Central memory CD8-positive, alpha-beta T cell (primary cell): ENCODE measurements at regions not wholly inside any gene's neighbourhood (a gene's known extent, or its start where the extent isn't known, plus 50 kb on each side); places are given as distances from the start of the nearest gene placed in this dataset.
"Not testable (repeated sequence)": the region's sequence is repeated elsewhere in the genome, so short reads cannot be mapped to it uniquely, and the experiment has no call there.

Source experiments
- ATAC-seq: fragments of 150-1000 bp; cut with Tn5 transposase; replicated peaks from 2 replicates; pipeline ENCODE4 v1.10.0; 2022; ENCODE audit warnings: mild to moderate bottlenecking, moderate FRiP score, moderate number of reproducible peaks; ENCODE audit not compliant: poor library complexity, severe bottlenecking; ENCODE audit errors: extremely low read depth
- DNase-seq, 2 donors: peaks; one replicate each; pipeline ENCODE4 v3.0.0; 2021; ENCODE audit warnings: low spot score in 2 of 2
- H3K27ac Mint-ChIP-seq: one replicate; pipeline ENCODE4 v1.8.0; 2022; ENCODE audit warnings: low read depth, mild to moderate bottlenecking, moderate library complexity, mixed read lengths
- H3K27me3 Mint-ChIP-seq: one replicate; pipeline ENCODE4 v1.8.0; 2022; ENCODE audit warnings: mixed read lengths
- H3K36me3 Mint-ChIP-seq: one replicate; pipeline ENCODE4 v1.8.0; 2022; ENCODE audit warnings: mild to moderate bottlenecking, moderate library complexity, mixed read lengths; ENCODE audit not compliant: insufficient read depth
- H3K4me1 Mint-ChIP-seq: one replicate; pipeline ENCODE4 v1.8.0; 2022; ENCODE audit warnings: mixed read lengths
- H3K4me3 Mint-ChIP-seq: one replicate; pipeline ENCODE4 v1.8.0; 2022; ENCODE audit warnings: mild to moderate bottlenecking, moderate library complexity, mixed read lengths
- H3K9me3 Mint-ChIP-seq: one replicate; pipeline ENCODE4 v1.8.0; 2022; ENCODE audit warnings: mixed read lengths

DNA sequence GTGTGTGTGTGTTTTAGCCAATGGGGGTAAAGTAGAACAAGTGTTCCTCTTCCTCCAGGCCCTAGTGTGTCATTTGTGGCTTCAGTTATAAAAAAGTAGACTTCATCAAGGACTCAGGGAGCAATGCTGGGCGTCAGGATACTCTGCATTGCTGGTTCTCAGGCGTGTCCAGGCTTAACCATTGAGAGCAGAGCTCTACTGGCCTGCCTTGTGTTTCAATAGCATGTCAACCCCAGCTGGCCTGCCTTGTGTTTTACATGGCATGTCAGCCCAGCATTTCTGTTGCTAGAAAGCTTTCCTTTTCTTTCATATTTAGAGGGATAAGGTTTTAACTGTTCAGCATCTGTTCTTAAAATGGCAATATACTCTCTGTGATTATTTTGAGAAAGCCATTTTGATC lies 117.6 kb upstream of the TMPRSS15 start:
- Mint-ChIP-seq H3K4me1 (no peaks in the 10 kb centered on the region), H3K27me3 (no peaks in the 10 kb centered on the region), H3K36me3 (no peaks in the 10 kb centered on the region), H3K27ac (no peak overlapping the region), H3K9me3 (no peaks in the 10 kb centered on the region), H3K4me3 (no peak overlapping the region)
- DNase-seq (no peak), ATAC-seq (no peak)

DNA sequence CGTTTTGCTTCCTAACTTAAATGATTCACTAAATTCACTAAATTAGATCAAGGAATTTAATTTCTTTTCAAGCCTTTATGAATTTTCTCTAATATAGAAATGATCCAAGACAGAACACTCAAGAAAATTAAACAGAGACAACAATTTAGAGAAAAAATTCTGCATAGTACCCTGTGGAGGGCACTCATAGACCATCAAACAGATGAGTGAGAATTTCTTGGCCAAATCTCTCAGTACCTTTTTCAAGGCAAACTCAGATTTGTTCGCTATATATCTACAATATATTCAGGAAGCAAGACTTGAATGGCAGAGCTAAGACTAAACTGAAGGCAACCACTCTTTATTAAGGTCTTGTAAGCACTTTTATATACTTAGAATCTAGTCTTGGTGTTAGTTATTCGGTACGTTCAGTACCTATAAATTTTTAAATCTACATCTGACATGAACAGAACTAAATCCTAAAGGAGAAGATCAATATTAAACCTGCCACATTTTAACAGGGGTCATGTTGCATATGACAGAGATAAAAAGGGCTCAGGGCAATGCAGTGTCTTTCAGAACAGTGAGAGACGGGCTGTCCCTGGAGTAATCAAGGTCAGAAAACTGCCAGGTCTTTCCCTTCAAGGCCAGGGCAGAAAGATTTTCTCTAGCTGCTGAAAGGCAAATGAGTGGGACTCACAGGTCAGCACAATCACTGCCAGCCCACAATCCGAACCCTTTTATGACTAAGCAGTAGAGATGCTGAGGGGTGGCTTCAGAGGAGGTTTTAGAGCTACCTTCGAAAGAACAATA lies 118.8 kb upstream of the TMPRSS15 start:
- H3K4me3 Mint-ChIP-seq = no peak overlapping the region

DNA sequence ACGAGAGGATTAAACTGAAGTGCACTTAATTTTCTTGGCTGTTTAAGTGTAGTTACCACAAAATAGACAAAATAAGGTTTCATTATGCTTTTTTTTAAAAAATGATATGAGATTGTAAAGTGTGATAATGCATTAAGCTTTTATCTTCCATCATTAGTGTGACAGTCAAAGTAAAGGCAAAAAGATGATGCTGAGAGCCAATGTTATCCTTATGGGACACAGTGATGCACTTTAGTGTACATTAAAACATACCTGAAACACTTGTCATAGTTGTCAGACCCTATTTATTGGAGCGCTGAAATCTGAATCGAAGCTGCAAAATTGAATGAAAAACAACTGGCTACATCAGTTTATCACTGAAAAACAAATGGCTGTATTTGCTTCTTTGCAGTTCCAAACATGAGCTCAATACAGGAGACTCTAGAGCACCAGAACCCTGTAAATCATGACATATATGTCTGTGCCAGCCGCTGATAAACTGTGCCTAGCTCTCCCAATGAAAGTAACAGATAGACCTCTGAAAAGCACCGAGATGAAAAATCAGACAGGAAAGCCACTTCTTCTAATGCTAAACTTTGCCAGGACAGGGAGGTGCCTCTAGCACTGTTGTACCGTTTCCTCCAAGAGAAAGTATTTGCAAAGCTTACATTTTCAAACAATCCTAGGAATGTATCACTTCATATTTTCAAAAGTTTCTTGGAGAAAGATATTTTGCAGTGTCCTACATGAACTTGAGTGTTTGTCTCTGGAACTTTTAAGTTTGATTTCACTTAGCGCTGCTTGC lies 120.7 kb upstream of the TMPRSS15 start:
- Mint-ChIP-seq H3K4me3 (no peak overlapping the region), H3K27ac (no peak overlapping the region), H3K9me3 (no peaks in the 10 kb centered on the region), H3K36me3 (no peaks in the 10 kb centered on the region), H3K4me1 (no peaks in the 10 kb centered on the region), H3K27me3 (no peaks in the 10 kb centered on the region)
- ATAC-seq = no peak
- DNase-seq = no peak

More for the DNA sequence above, 118.8 kb upstream of the TMPRSS15 start:
- H3K9me3 Mint-ChIP-seq = no peaks in the 10 kb centered on the region
- H3K27me3 Mint-ChIP-seq = no peaks in the 10 kb centered on the region
- H3K4me1 Mint-ChIP-seq = no peaks in the 10 kb centered on the region
- DNase-seq (no peak), ATAC-seq (no peak)
- H3K27ac Mint-ChIP-seq = no peak overlapping the region
- H3K36me3 Mint-ChIP-seq = no peaks in the 10 kb centered on the region

DNA sequence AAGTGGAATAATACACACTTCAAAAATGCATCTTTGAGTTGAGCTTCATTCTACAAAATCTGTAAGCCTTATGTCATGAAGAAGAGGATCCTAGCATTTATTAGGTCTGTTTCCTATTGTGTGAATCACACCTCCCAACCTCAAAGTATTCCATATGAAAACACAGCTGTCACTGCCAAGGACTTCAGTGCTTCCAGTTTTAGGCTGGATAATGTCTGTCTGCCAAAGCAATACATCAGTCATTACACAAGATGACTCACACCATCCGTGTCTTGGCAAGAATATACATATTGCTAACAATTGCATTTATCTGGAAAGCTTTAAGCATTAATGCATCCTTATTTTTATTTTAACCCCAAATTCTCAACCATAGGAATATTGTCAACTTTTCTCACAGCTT lies 125.7 kb upstream of the TMPRSS15 start:
- Mint-ChIP-seq H3K4me3 (no peak overlapping the region), H3K27me3 (no peaks in the 10 kb centered on the region), H3K9me3 (peaks cover 12% of the 10 kb centered on the region), H3K36me3 (no peaks in the 10 kb centered on the region), H3K27ac (no peak overlapping the region), H3K4me1 (no peaks in the 10 kb centered on the region)
- DNase-seq (no peak), ATAC-seq (no peak)

DNA sequence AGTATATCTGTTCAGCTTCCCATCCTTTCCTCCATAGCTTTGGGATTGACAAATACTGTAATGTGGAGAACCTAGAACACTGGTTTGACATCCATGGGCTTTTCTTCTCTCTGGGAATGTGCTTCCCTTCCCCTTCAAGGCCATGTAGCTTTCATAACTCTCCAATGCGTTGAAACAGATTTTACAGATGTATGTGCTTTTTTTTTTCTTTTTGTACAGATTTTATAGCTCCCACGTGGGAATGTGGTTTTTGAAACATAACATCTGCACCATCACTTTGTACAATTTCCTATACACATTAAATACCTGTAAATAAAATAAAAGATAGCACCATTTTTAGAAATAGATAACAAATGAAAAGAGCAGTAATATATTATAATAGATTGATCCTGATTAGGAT lies 138.5 kb upstream of the TMPRSS15 start:
- Mint-ChIP-seq H3K9me3 (peaks cover 10% of the 10 kb centered on the region), H3K27me3 (no peaks in the 10 kb centered on the region), H3K4me3 (no peak overlapping the region), H3K36me3 (no peaks in the 10 kb centered on the region), H3K4me1 (no peaks in the 10 kb centered on the region), H3K27ac (no peak overlapping the region)
- no peak for ATAC-seq
- no peak for DNase-seq

DNA sequence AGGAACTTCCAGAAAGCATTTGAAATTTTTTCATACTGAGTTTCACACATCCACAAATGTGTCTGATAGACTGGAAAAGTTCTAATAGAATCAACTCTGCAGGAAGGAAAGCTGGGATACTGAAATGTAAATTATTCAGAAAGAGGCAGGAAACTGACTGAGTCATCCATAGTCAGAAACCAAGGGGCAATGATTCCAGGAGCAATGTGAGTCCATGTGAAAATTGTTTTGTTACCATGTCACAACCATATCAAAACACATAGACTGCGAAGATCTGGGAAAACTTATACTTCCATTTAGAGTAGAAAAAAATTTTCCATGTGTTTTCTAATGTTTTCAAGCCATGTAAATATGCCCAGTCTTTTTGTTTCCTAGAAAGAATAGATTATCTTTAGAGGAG lies 142.3 kb upstream of the TMPRSS15 start:
- Mint-ChIP-seq H3K27me3 (no peaks in the 10 kb centered on the region), H3K9me3 (no peaks in the 10 kb centered on the region), H3K27ac (no peak overlapping the region), H3K4me1 (no peaks in the 10 kb centered on the region), H3K4me3 (no peak overlapping the region), H3K36me3 (peaks cover 2% of the 10 kb centered on the region)
- no peak for DNase-seq
- no peak for ATAC-seq

DNA sequence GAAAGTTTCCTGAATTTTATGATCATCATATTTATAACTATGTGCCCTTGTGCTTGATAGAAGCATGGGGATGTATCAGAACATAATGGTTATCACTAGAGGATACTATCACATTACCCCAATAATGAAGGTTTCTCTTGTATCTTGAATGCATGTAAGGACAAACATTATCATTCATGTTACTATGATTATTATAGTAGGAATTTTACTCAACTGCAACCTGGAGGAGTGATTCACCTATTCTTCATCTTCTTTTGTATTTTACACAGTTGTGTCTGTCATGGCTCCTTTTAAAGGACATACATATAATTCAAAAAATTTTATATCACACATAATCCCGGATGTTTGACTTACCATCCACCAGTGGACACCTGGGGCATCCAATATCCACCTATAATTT lies 143.8 kb upstream of the TMPRSS15 start:
- Mint-ChIP-seq H3K4me1 (no peaks in the 10 kb centered on the region), H3K36me3 (peaks cover 2% of the 10 kb centered on the region), H3K4me3 (no peak overlapping the region), H3K9me3 (no peaks in the 10 kb centered on the region), H3K27me3 (no peaks in the 10 kb centered on the region), H3K27ac (no peak overlapping the region)
- ATAC-seq = no peak
- DNase-seq = no peak

DNA sequence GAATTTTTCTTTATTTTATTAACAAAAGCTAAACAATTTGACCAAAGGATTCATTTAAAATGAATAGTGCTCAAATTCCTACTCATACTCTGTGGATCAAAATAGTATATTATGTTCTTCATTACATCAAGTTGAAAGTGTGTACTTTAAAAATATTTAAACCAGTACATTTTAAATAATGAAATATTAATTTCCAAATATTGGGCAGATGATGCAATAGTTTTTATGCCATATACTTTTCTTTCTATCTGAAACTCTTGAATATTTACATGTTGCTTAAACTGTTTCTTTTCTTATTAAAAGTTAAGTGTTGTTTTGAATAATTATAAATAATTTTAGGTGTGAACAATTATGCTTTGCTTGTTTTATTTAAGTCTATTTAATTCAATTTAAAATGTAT lies 144.7 kb upstream of the TMPRSS15 start:
- Mint-ChIP-seq H3K9me3 (no peaks in the 10 kb centered on the region), H3K4me1 (no peaks in the 10 kb centered on the region), H3K36me3 (peaks cover 2% of the 10 kb centered on the region), H3K27ac (no peak overlapping the region), H3K27me3 (no peaks in the 10 kb centered on the region), H3K4me3 (no peak overlapping the region)
- ATAC-seq (no peak), DNase-seq (no peak)

DNA sequence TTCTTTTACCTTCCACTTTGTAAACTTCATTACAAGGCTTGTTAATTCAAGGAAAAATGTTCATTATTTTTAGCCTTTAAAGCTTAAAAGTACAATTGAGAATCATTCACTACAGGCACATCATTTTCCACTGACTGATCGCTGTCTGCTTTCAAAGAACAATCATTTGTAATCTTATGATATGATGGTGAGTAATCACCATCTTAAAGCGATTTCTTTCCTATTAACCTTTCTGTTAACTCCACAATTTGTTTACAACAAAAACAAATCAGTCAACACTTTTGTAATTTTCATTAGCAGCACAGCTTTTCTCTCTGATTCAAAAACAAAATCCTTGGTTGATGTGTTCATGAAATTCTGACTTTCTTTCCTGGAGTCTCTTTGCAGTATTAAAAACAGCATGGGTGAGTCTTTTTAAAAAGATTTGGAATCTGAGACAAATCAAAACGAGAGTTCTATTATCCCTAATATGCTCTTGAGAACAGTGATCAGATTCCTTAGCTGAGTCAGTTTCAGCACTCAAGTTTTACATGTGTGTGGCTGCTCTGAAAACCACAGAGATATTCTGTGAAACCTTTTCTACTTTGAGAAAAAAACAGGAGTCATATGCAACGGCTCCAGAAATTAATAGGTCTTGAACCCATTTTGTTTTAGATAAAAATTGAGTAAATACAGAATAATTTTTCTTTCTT lies 145.8 kb upstream of the TMPRSS15 start:
- Mint-ChIP-seq H3K9me3 (peaks cover 5% of the 10 kb centered on the region), H3K4me3 (no peak overlapping the region), H3K27me3 (no peaks in the 10 kb centered on the region), H3K27ac (no peak overlapping the region), H3K36me3 (peaks cover 2% of the 10 kb centered on the region), H3K4me1 (no peaks in the 10 kb centered on the region)
- no peak for ATAC-seq
- DNase-seq = no peak

DNA sequence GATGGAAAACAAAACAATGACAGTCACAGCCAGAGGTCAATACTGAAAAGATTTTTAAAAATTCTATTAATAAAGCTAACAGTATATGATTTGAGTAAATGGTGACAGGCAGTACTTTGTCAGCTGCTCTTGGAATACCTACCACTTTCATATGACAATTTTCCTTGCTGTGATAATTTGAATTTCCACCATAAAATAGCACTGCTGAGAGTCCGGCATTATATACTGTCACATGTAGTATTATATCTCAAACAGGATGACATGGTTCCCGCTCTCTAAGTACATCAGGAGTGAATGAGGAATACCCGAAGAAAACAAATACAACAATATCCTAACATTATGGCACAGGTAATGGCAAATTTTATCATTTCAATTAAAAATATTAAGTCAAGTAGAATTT lies 146.8 kb upstream of the TMPRSS15 start:
- Mint-ChIP-seq H3K27ac (no peak overlapping the region), H3K4me3 (no peak overlapping the region), H3K27me3 (no peaks in the 10 kb centered on the region), H3K36me3 (peaks cover 2% of the 10 kb centered on the region), H3K9me3 (peaks cover 6% of the 10 kb centered on the region), H3K4me1 (no peaks in the 10 kb centered on the region)
- DNase-seq (no peak), ATAC-seq (no peak)

DNA sequence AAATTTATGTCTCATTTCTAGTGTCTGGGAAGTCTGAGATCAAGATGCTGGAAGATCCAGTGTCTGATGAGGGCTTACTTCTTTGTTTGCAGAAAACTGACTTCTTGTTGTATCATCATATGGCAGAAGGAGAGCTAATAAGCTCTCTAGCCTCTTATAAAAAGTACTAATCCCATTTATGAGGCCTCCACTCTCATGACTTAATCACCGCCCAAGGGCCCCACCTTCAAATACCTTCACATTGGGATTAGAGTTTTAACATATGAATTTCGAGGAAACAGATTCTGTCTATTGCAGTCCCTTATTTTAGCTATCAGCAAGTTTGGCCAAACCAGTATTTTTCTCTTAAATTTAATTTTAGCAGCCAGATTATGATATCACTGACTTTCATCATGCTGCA lies 150.2 kb upstream of the TMPRSS15 start:
- ATAC-seq = no peak
- H3K27ac Mint-ChIP-seq = no peak overlapping the region
- no peaks in the 10 kb centered on the region for H3K27me3 Mint-ChIP-seq
- peaks cover 6% of the 10 kb centered on the region for H3K9me3 Mint-ChIP-seq
- peaks cover 2% of the 10 kb centered on the region for H3K36me3 Mint-ChIP-seq
- no peaks in the 10 kb centered on the region for H3K4me1 Mint-ChIP-seq
- H3K4me3 Mint-ChIP-seq = no peak overlapping the region
- DNase-seq = no peak

DNA sequence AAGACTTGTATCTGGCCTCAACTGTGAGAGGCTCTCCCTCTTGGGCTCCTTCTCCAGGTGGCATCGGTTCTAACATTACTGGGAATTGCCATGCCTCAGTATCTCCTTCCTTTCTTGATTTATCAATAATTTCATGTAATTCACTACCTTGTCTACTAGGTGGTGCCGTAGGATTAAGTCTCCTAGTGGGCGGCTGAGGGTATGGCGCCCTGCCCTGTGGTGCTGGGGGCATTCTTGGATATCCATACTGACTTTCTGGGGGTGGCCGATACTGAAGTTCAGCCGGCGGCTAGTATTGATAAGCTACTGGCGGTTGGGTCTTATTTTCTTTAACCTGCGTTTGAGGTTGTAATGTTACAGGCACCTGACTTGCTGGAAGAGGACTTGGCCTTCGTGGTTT lies 164.2 kb upstream of the TMPRSS15 start:
- not testable (repeated sequence) for H3K27ac Mint-ChIP-seq, H3K36me3 Mint-ChIP-seq, H3K4me1 Mint-ChIP-seq, DNase-seq, ATAC-seq, H3K4me3 Mint-ChIP-seq, H3K9me3 Mint-ChIP-seq, H3K27me3 Mint-ChIP-seq
